WTC11 (cell line): ENCODE measurements at regions not wholly inside any gene's neighbourhood (a gene's known extent, or its start where the extent isn't known, plus 50 kb on each side); places are given as distances from the start of the nearest gene placed in this dataset.

Source experiments
- ATAC-seq: fragments of 200-7000 bp; cut with Tn5 transposase; 2 replicates; pipeline ENCODE4 v1.10.0; 2021; ENCODE audit warnings: mild to moderate bottlenecking, moderate library complexity
- CTCF ChIA-PET: fragments of 300-600 bp; sonication (Branson Sonifier 250); formaldehyde crosslinking; loops from one replicate; lab custom pipeline; 2021; ENCODE audit warnings: antibody characterized with exemption; lab: Charles Lee
- POLR2A ChIA-PET: fragments of 350-600 bp; sonication (Branson Sonifier 250); formaldehyde crosslinking; loops from one replicate; lab custom pipeline; 2021; ENCODE audit warnings: antibody characterized with exemption; lab: Charles Lee
- DNase-seq: peaks from one replicate; pipeline ENCODE4 v3.0.0; 2021; ENCODE audit warnings: low spot score
- H3K27ac Mint-ChIP-seq: 2 replicates; pipeline ENCODE4 v1.8.0; 2021; ENCODE audit warnings: mixed read lengths
- H3K27me3 Mint-ChIP-seq: 2 replicates; pipeline ENCODE4 v1.8.0; 2021; ENCODE audit warnings: low read depth, mild to moderate bottlenecking, moderate library complexity, mixed read lengths
- H3K36me3 Mint-ChIP-seq: 2 replicates; pipeline ENCODE4 v1.8.0; 2021; ENCODE audit warnings: mixed read lengths
- H3K4me1 Mint-ChIP-seq: 2 replicates; pipeline ENCODE4 v1.8.0; 2022; ENCODE audit warnings: mixed read lengths
- H3K4me3 Mint-ChIP-seq: 2 replicates; pipeline ENCODE4 v1.8.0; 2021; ENCODE audit warnings: mild to moderate bottlenecking, moderate library complexity, mixed read lengths
- H3K9me3 Mint-ChIP-seq: 2 replicates; pipeline ENCODE4 v1.8.0; 2021; ENCODE audit warnings: mixed read lengths
- ATF2 ChIP-seq: sonication (generic); formaldehyde crosslinking; IDR thresholded peaks from 2 replicates; pipeline ENCODE4 v1.8.1; 2022; ENCODE audit warnings: low read depth, missing genetic modification reagents, borderline replicate concordance
- E2F5 ChIP-seq: sonication (generic); formaldehyde crosslinking; IDR thresholded peaks from 2 replicates; pipeline ENCODE4 v1.8.1; 2022; ENCODE audit warnings: mild to moderate bottlenecking, moderate library complexity, missing genetic modification reagents
- FOXP1 ChIP-seq: sonication (generic); formaldehyde crosslinking; IDR thresholded peaks from 2 replicates; pipeline ENCODE4 v1.8.0; 2022; ENCODE audit warnings: missing genetic modification reagents, mild to moderate bottlenecking, moderate library complexity, borderline replicate concordance
- GABPB1 ChIP-seq: sonication (generic); formaldehyde crosslinking; IDR thresholded peaks from 2 replicates; pipeline ENCODE4 v1.8.1; 2023; ENCODE audit warnings: mild to moderate bottlenecking, missing genetic modification reagents
- JUN ChIP-seq: sonication (generic); formaldehyde crosslinking; IDR thresholded peaks from 2 replicates; pipeline ENCODE4 v1.8.0; 2023; ENCODE audit warnings: mild to moderate bottlenecking, missing genetic modification reagents
- NR3C1 ChIP-seq: sonication (generic); formaldehyde crosslinking; conservative IDR thresholded peaks from 2 replicates; pipeline ENCODE4 v1.8.1; 2023; ENCODE audit warnings: low read depth, mild to moderate bottlenecking, missing genetic modification reagents
- PRRX2 ChIP-seq: fragments of 250-450 bp; sonication (Bioruptor Pico); IDR thresholded peaks from 2 replicates; pipeline ENCODE4 v1.8.0; 2021; ENCODE audit warnings: mild to moderate bottlenecking
- RORB ChIP-seq: fragments of 250-450 bp; sonication (Bioruptor Pico); IDR thresholded peaks from 2 replicates; pipeline ENCODE4 v1.9.0; 2021; ENCODE audit warnings: mild to moderate bottlenecking
- SMAD3 ChIP-seq: sonication (generic); formaldehyde crosslinking; IDR thresholded peaks from 2 replicates; pipeline ENCODE4 v1.8.0; 2022; ENCODE audit warnings: missing genetic modification reagents, mild to moderate bottlenecking, borderline replicate concordance
- TCF7 ChIP-seq: sonication (generic); formaldehyde crosslinking; IDR thresholded peaks from 2 replicates; pipeline ENCODE4 v1.8.0; 2022; ENCODE audit warnings: mild to moderate bottlenecking, low read depth, missing genetic modification reagents, moderate library complexity
- ZNF138 ChIP-seq: sonication (generic); formaldehyde crosslinking; conservative IDR thresholded peaks from 2 replicates; pipeline ENCODE4 v1.8.1; 2022; ENCODE audit warnings: mild to moderate bottlenecking, moderate library complexity, missing genetic modification reagents
- ZNF232 ChIP-seq: sonication (generic); formaldehyde crosslinking; IDR thresholded peaks from 2 replicates; pipeline ENCODE4 v1.8.0; 2022; ENCODE audit warnings: mild to moderate bottlenecking, missing genetic modification reagents
- ZNF263 ChIP-seq: sonication (generic); formaldehyde crosslinking; IDR thresholded peaks from 2 replicates; pipeline ENCODE4 v1.8.1; 2022; ENCODE audit warnings: low read depth, mild to moderate bottlenecking, moderate library complexity, missing genetic modification reagents
- ZNF281 ChIP-seq: sonication (generic); formaldehyde crosslinking; IDR thresholded peaks from 2 replicates; pipeline ENCODE4 v1.8.0; 2023; ENCODE audit warnings: mild to moderate bottlenecking, missing genetic modification reagents
- ZNF671 ChIP-seq: fragments of 250-450 bp; sonication (Bioruptor Pico); IDR thresholded peaks from 2 replicates; pipeline ENCODE4 v1.8.0; 2021; ENCODE audit warnings: mild to moderate bottlenecking
- TF ChIP-seq, protein P1 (sequence below): fragments of 250-450 bp; sonication (Bioruptor Pico); IDR thresholded peaks from 2 replicates; pipeline ENCODE4 v1.8.0; 2021; ENCODE audit warnings: mild to moderate bottlenecking
- TF ChIP-seq, protein P2 (sequence below): sonication (generic); formaldehyde crosslinking; IDR thresholded peaks from 2 replicates; pipeline ENCODE4 v1.8.0; 2022; ENCODE audit warnings: mild to moderate bottlenecking, missing genetic modification reagents
- TF ChIP-seq, protein P3 (sequence below): sonication (generic); formaldehyde crosslinking; IDR thresholded peaks from 2 replicates; pipeline ENCODE4 v1.8.1; 2023; ENCODE audit warnings: mild to moderate bottlenecking, missing genetic modification reagents, borderline replicate concordance
- TF ChIP-seq, protein P4 (sequence below): fragments of 250-450 bp; sonication (Bioruptor Pico); IDR thresholded peaks from 2 replicates; pipeline ENCODE4 v1.9.0; 2021; ENCODE audit warnings: mild to moderate bottlenecking, borderline replicate concordance

GRCh38 chr6:19067165-19067564 is 680.0 kb downstream of the RNF144B start (continued):
- TF ChIP-seq, protein P1, sequence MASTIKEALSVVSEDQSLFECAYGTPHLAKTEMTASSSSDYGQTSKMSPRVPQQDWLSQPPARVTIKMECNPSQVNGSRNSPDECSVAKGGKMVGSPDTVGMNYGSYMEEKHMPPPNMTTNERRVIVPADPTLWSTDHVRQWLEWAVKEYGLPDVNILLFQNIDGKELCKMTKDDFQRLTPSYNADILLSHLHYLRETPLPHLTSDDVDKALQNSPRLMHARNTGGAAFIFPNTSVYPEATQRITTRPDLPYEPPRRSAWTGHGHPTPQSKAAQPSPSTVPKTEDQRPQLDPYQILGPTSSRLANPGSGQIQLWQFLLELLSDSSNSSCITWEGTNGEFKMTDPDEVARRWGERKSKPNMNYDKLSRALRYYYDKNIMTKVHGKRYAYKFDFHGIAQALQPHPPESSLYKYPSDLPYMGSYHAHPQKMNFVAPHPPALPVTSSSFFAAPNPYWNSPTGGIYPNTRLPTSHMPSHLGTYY, result no peak
- TF ChIP-seq PRRX2, result no peak
- TF ChIP-seq, protein P2, sequence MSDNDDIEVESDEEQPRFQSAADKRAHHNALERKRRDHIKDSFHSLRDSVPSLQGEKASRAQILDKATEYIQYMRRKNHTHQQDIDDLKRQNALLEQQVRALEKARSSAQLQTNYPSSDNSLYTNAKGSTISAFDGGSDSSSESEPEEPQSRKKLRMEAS (CRISPR knock-in tag), result no peak
- TF ChIP-seq ZNF138, result no peak
- TF ChIP-seq NR3C1 (CRISPR knock-in tag), result no peak
- TF ChIP-seq ZNF281 (CRISPR knock-in tag), result no peak

- Mint-ChIP-seq H3K36me3 (no peaks in the 10 kb centered on the region), H3K4me1 (no peaks in the 10 kb centered on the region), H3K4me3 (no peak overlapping the region), H3K9me3 (peaks cover 7% of the 10 kb centered on the region; the same call in 1 of the 2 replicates), H3K27ac (no peak overlapping the region), H3K27me3 (no peaks in the 10 kb centered on the region)
- TF ChIP-seq ZNF263 (CRISPR knock-in tag), result no peak
- TF ChIP-seq FOXP1 (CRISPR knock-in tag), result no peak
- TF ChIP-seq, protein P3, sequence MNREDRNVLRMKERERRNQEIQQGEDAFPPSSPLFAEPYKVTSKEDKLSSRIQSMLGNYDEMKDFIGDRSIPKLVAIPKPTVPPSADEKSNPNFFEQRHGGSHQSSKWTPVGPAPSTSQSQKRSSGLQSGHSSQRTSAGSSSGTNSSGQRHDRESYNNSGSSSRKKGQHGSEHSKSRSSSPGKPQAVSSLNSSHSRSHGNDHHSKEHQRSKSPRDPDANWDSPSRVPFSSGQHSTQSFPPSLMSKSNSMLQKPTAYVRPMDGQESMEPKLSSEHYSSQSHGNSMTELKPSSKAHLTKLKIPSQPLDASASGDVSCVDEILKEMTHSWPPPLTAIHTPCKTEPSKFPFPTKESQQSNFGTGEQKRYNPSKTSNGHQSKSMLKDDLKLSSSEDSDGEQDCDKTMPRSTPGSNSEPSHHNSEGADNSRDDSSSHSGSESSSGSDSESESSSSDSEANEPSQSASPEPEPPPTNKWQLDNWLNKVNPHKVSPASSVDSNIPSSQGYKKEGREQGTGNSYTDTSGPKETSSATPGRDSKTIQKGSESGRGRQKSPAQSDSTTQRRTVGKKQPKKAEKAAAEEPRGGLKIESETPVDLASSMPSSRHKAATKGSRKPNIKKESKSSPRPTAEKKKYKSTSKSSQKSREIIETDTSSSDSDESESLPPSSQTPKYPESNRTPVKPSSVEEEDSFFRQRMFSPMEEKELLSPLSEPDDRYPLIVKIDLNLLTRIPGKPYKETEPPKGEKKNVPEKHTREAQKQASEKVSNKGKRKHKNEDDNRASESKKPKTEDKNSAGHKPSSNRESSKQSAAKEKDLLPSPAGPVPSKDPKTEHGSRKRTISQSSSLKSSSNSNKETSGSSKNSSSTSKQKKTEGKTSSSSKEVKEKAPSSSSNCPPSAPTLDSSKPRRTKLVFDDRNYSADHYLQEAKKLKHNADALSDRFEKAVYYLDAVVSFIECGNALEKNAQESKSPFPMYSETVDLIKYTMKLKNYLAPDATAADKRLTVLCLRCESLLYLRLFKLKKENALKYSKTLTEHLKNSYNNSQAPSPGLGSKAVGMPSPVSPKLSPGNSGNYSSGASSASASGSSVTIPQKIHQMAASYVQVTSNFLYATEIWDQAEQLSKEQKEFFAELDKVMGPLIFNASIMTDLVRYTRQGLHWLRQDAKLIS (CRISPR knock-in tag), result no peak
- TF ChIP-seq RORB (CRISPR knock-in tag), result no peak
- no peak for TF ChIP-seq SMAD3 (CRISPR knock-in tag)
- TF ChIP-seq E2F5 (CRISPR knock-in tag), result no peak
- TF ChIP-seq JUN, result no peak
- TF ChIP-seq TCF7, result no peak
- no peak for TF ChIP-seq ATF2
- no peak for TF ChIP-seq ZNF232 (CRISPR knock-in tag)
- TF ChIP-seq, protein P4, sequence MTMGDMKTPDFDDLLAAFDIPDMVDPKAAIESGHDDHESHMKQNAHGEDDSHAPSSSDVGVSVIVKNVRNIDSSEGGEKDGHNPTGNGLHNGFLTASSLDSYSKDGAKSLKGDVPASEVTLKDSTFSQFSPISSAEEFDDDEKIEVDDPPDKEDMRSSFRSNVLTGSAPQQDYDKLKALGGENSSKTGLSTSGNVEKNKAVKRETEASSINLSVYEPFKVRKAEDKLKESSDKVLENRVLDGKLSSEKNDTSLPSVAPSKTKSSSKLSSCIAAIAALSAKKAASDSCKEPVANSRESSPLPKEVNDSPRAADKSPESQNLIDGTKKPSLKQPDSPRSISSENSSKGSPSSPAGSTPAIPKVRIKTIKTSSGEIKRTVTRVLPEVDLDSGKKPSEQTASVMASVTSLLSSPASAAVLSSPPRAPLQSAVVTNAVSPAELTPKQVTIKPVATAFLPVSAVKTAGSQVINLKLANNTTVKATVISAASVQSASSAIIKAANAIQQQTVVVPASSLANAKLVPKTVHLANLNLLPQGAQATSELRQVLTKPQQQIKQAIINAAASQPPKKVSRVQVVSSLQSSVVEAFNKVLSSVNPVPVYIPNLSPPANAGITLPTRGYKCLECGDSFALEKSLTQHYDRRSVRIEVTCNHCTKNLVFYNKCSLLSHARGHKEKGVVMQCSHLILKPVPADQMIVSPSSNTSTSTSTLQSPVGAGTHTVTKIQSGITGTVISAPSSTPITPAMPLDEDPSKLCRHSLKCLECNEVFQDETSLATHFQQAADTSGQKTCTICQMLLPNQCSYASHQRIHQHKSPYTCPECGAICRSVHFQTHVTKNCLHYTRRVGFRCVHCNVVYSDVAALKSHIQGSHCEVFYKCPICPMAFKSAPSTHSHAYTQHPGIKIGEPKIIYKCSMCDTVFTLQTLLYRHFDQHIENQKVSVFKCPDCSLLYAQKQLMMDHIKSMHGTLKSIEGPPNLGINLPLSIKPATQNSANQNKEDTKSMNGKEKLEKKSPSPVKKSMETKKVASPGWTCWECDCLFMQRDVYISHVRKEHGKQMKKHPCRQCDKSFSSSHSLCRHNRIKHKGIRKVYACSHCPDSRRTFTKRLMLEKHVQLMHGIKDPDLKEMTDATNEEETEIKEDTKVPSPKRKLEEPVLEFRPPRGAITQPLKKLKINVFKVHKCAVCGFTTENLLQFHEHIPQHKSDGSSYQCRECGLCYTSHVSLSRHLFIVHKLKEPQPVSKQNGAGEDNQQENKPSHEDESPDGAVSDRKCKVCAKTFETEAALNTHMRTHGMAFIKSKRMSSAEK (CRISPR knock-in tag), result no peak
- no peak for TF ChIP-seq GABPB1 (CRISPR knock-in tag)
- TF ChIP-seq ZNF671 (CRISPR knock-in tag), result no peak
- ChIA-PET POLR2A (no interaction called here), CTCF (no interaction called here)
- ATAC-seq (no peak), DNase-seq (no peak)
These were observed 683.4 kb downstream of the RNF144B start for GRCh38 chr6:19070520-19070919.
